IMR-90 (cell line): ENCODE measurements at regions not wholly inside any gene's neighbourhood (a gene's known extent, or its start where the extent isn't known, plus 50 kb on each side); places are given as distances from the start of the nearest gene placed in this dataset.

ENCODE experiments used
- ATAC-seq: fragments of 200-7000 bp; cut with Tn5 transposase; 2 replicates; pipeline ENCODE4 v1.9.1; 2020; ENCODE audit warnings: low read depth, mild to moderate bottlenecking, moderate library complexity
- BruUV-seq: library from RNA; stranded (reverse); fragments of 400-500 nt; replicated peaks from 2 replicates; lab custom pipeline; 2021; lab: Mats Ljungman, UMichigan
- CTCF ChIA-PET: fragments of 300-600 bp; formaldehyde crosslinking; extraction: SDS; loops from one replicate; lab custom pipeline; 2021; ENCODE audit warnings: antibody characterized with exemption; lab: Yijun Ruan, JAX
- POLR2A ChIA-PET: fragments of 300-600 bp; sonication (Branson Sonifier 250); formaldehyde crosslinking; loops from one replicate; lab custom pipeline; 2022; ENCODE audit warnings: antibody characterized with exemption; ENCODE audit not compliant: unreplicated experiment; lab: Charles Lee
- DNase-seq: peaks from one replicate; pipeline ENCODE4 v3.0.0; 2013
- H2AFZ ChIP-seq: replicated peaks from 2 replicates; pipeline ENCODE3; 2013; ENCODE audit warnings: low read length, mild to moderate bottlenecking; ENCODE audit not compliant: poor library complexity
- H2AK5ac ChIP-seq: 2 replicates; pipeline ENCODE4 v1.6.1; 2013; ENCODE audit warnings: low read depth, low read length, inconsistent platforms
- H2AK9ac ChIP-seq: replicated peaks from 2 replicates; pipeline ENCODE3; 2013; ENCODE audit warnings: mild to moderate bottlenecking, low read depth, low read length, moderate library complexity; ENCODE audit not compliant: poor library complexity
- H2BK120ac ChIP-seq: 2 replicates; pipeline ENCODE4 v1.6.1; 2013; ENCODE audit warnings: low read depth, low read length, inconsistent platforms
- H2BK15ac ChIP-seq: 3 replicates; pipeline ENCODE4 v1.6.1; 2013; ENCODE audit warnings: low read depth, low read length, inconsistent platforms
- H2BK20ac ChIP-seq: 2 replicates; pipeline ENCODE4 v1.6.1; 2013; ENCODE audit warnings: low read depth, mild to moderate bottlenecking, inconsistent platforms, low read length, moderate library complexity
- H2BK5ac ChIP-seq: 2 replicates; pipeline ENCODE4 v1.6.1; 2013; ENCODE audit warnings: mild to moderate bottlenecking, low read depth, low read length, inconsistent platforms; ENCODE audit not compliant: poor library complexity, severe bottlenecking
- H3K14ac ChIP-seq: replicated peaks from 2 replicates; pipeline ENCODE4 v1.6.1; 2013; ENCODE audit warnings: low read depth, low read length, inconsistent platforms
- H3K18ac ChIP-seq: 2 replicates; pipeline ENCODE4 v1.6.1; 2013; ENCODE audit warnings: low read depth, low read length, control low read depth
- H3K23ac ChIP-seq: 2 replicates; pipeline ENCODE4 v1.6.1; 2013; ENCODE audit warnings: low read depth, low read length, inconsistent platforms
- H3K27ac ChIP-seq: 2 replicates; pipeline ENCODE4 v1.5.1; 2013; ENCODE audit warnings: mild to moderate bottlenecking, control low read depth, low read length; ENCODE audit not compliant: insufficient read depth
- H3K27me3 ChIP-seq: 2 replicates; pipeline ENCODE4 v1.6.1; 2013; ENCODE audit warnings: low read length; ENCODE audit not compliant: control insufficient read depth, insufficient read depth
- H3K36me3 ChIP-seq: 2 replicates; pipeline ENCODE4 v1.6.1; 2013; ENCODE audit warnings: low read length, mixed read lengths; ENCODE audit not compliant: control insufficient read depth, insufficient read depth
- H3K4ac ChIP-seq: 2 replicates; pipeline ENCODE4 v1.6.1; 2013; ENCODE audit warnings: low read depth, low read length, inconsistent platforms
- H3K4me1 ChIP-seq: 2 replicates; pipeline ENCODE4 v1.6.1; 2013; ENCODE audit warnings: low read length, mixed read lengths; ENCODE audit not compliant: control insufficient read depth, insufficient read depth
- H3K4me2 ChIP-seq: 2 replicates; pipeline ENCODE4 v1.6.1; 2013; ENCODE audit warnings: low read depth, mild to moderate bottlenecking, control low read depth, low read length, moderate library complexity
- H3K4me3 ChIP-seq: 2 replicates; pipeline ENCODE4 v1.5.1; 2013; ENCODE audit warnings: low read depth, mild to moderate bottlenecking, control low read depth, low read length, moderate library complexity; ENCODE audit not compliant: insufficient read depth
- H3K56ac ChIP-seq: 2 replicates; pipeline ENCODE4 v1.6.1; 2013; ENCODE audit warnings: low read length, inconsistent platforms; ENCODE audit not compliant: insufficient read depth; ENCODE audit errors: extremely low read depth
- H3K79me1 ChIP-seq, 2 experiments: 2 replicates each; pipeline ENCODE4 v1.6.1; 2013; ENCODE audit warnings: low read length in 2 of 2, inconsistent platforms in 1 of 2, low read depth in 1 of 2
- H3K9ac ChIP-seq: 2 replicates; pipeline ENCODE4 v1.6.1; 2013; ENCODE audit warnings: low read depth, low read length, control low read depth
- H3K9me1 ChIP-seq: 2 replicates; pipeline ENCODE4 v1.6.1; 2013; ENCODE audit warnings: low read length, inconsistent platforms; ENCODE audit not compliant: insufficient read depth
- H3K9me3 ChIP-seq: 2 replicates; pipeline ENCODE4 v1.6.1; 2013; ENCODE audit warnings: low read length; ENCODE audit not compliant: control insufficient read depth, insufficient read depth
- H4K20me1 ChIP-seq: 2 replicates; pipeline ENCODE4 v1.6.1; 2013; ENCODE audit warnings: low read length, inconsistent platforms; ENCODE audit not compliant: insufficient read depth
- H4K5ac ChIP-seq: 2 replicates; pipeline ENCODE4 v1.6.1; 2013; ENCODE audit warnings: mild to moderate bottlenecking, low read depth, low read length, control low read depth
- H4K8ac ChIP-seq, 2 experiments: 2 replicates each; pipeline ENCODE4 v1.6.1; 2013; ENCODE audit warnings: low read depth in 2 of 2, low read length in 2 of 2, control low read depth in 1 of 2, inconsistent platforms in 1 of 2
- H4K91ac ChIP-seq: 2 replicates; pipeline ENCODE4 v1.6.1; 2013; ENCODE audit warnings: low read depth, low read length, inconsistent platforms; ENCODE audit not compliant: insufficient read depth
- CEBPB ChIP-seq: IDR thresholded peaks from 2 replicates; pipeline ENCODE4 v1.6.1; 2012; ENCODE audit warnings: low read depth, low read length, improper control_type of control experiment
- RCOR1 ChIP-seq: IDR thresholded peaks from 2 replicates; pipeline ENCODE4 v1.6.1; 2012; ENCODE audit warnings: mild to moderate bottlenecking, low read length, improper control_type of control experiment; ENCODE audit not compliant: insufficient replicate concordance
- USF2 ChIP-seq: fragments of 150-350 bp; IDR thresholded peaks from 2 replicates; pipeline ENCODE4 v1.6.1; 2017; ENCODE audit warnings: mild to moderate bottlenecking, antibody characterized with exemption, low read length, low read depth
- WGBS, 2 experiments: methylation state at CpG; one replicate each; pipeline versions ENCODE4 v1.1.5 to v1.1.7; 2013; ENCODE audit warnings: missing lambda C conversion rate in 2 of 2; ENCODE audit not compliant: insufficient read length in 1 of 2; ENCODE audit errors: extremely low coverage in 2 of 2; 5-methylcytosine and 5-hydroxymethylcytosine counted together
- dilution Hi-C: fragments of 300-500 bp; cut with HindIII; formaldehyde crosslinking; loops from one replicate; pipeline ENCODE4 v1.14.3; 2018; ENCODE audit warnings: low sequenced_read_pairs; ENCODE audit not compliant: unreplicated experiment
- in situ Hi-C: fragments of 300-500 bp; cut with MboI; formaldehyde crosslinking; loops from 3 replicates; pipeline ENCODE4 v1.14.3; 2019; ENCODE audit warnings: low sequenced_read_pairs, inconsistent platforms, mixed read lengths
- intact Hi-C: fragments of 100-400 bp; cut with micrococcal nuclease; formaldehyde crosslinking; loops from 2 replicates; pipeline ENCODE4 v1.10.0; 2022

DNA sequence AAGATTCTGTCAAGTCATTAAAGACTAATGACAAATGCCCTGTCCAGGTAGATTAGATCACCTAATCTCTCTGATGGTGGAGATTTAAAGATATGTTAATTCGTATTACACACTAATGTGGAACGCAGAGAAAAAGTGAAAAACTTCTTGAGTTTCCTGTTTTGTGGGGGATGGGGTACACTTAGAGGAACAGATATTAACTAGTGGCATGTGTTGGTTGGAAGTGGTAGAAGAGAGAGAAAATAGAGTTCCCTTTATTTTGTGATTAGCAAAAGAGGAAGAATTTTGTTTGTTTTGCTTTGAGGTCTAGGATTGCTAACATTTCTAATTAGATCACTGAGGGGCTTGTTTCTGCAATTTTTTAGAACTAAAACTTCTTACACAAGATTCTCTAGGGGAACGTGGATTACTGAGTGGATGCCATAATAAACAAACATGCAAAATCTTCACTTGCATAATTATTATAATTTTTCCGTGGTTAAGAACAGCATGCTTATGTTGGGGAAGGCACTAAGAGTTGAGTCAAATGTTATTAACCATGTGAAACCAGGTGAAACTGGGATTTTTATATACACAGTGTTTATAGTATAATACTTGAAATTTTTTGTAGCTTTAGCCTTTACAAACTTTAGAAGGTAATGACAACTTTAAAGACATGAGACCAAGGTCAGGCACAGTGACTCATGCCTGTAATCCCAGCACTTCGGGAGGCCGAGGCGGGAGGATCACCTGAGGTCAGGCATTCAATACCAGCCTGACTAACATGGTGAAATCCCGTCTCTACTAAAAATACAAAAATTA, 97.4 kb upstream of the STK17B start:
- Histone ChIP-seq H3K56ac (no peak overlapping the region), H2BK120ac (peak overlapping the region; percentile 53), H2BK20ac (peak overlapping the region; percentile 68), H3K23ac (no peak overlapping the region), H3K4ac (peak overlapping the region; percentile 52; the same call in 1 of the 2 replicates), H2AFZ (no peak overlapping the region), H3K9ac (no peak overlapping the region), H3K27ac (peak overlapping the region; percentile 57), H4K91ac (no peak overlapping the region), H2AK5ac (no peak overlapping the region), H3K4me2 (peak overlapping the region; percentile 77; the same call in 1 of the 2 replicates), H3K27me3 (no peaks in the 10 kb centered on the region), H4K20me1 (no peaks in the 10 kb centered on the region), H3K9me3 (no peaks in the 10 kb centered on the region), H3K9me1 (no peaks in the 10 kb centered on the region; the same call in 1 of the 2 replicates), H3K4me3 (no peak overlapping the region), H2BK5ac (peak overlapping the region; percentile 97), H2BK15ac (0 out of 3 replicates have a peak overlapping the region, but pooled peaks have one; percentile 31), H3K79me1 (no peaks in the 10 kb centered on the region), H3K4me1 (peaks cover 3% of the 10 kb centered on the region), H2AK9ac (no peak overlapping the region), H3K36me3 (no peaks in the 10 kb centered on the region), H4K5ac (peak overlapping the region; percentile 25; the same call in 1 of the 2 replicates), H3K18ac (peak overlapping the region; percentile 95), H4K8ac (peak overlapping the region in 1 of 2 experiments; percentile 56; a peak in 1 of 4 replicates), H3K14ac (no peak overlapping the region)
- ATAC-seq (peak; percentile 77), DNase-seq (peak; percentile 74)
- ChIA-PET POLR2A (no interaction called here), CTCF (no interaction called here)
- intact Hi-C loops (loop anchor here (2.0 kb wide), 1 partner anchor 98 kb away; the partner anchor contains the start of gene STK17B), in situ Hi-C loops (loop anchor here (25.0 kb wide), 1 partner anchor 106 kb away; the partner anchor contains the start of gene STK17B), dilution Hi-C loops (no loop called here)
- no CpG with 5 or more reads among the region's 8 CpGs for WGBS, 2 experiments
- BruUV-seq, result no TSS peak
- no peak for TF ChIP-seq RCOR1
- TF ChIP-seq USF2, result no peak
- TF ChIP-seq CEBPB, result peak; percentile 61
